HepG2 (cell line): ENCODE measurements at regions not wholly inside any gene's neighbourhood (a gene's known extent, or its start where the extent isn't known, plus 50 kb on each side); places are given as distances from the start of the nearest gene placed in this dataset.

Source experiments
- IRX3 ChIP-seq: sonication (generic); formaldehyde crosslinking; IDR thresholded peaks from 2 replicates; pipeline ENCODE4 v1.8.1; 2023; ENCODE audit warnings: mild to moderate bottlenecking, low read depth, missing genetic modification reagents, borderline replicate concordance
- MTA1 ChIP-seq: sonication (generic); formaldehyde crosslinking; IDR thresholded peaks from 2 replicates; pipeline ENCODE4 v1.4.0; 2020; ENCODE audit warnings: missing genetic modification reagents, mild to moderate bottlenecking, borderline replicate concordance
- MTF1 ChIP-seq: sonication (generic); formaldehyde crosslinking; IDR thresholded peaks from 2 replicates; pipeline ENCODE4 v1.5.0; 2020; ENCODE audit warnings: missing genetic modification reagents
- NONO ChIP-seq, 2 experiments: fragments of 450-650 bp in 1 of 2; sonication (generic) in 1 of 2; formaldehyde crosslinking in 1 of 2; IDR thresholded peaks in 1 of 2; conservative IDR thresholded peaks in 1 of 2; 2 replicates each; pipeline versions ENCODE4 v1.6.1 to v1.8.0; 2017 to 2022; ENCODE audit warnings: mild to moderate bottlenecking in 1 of 2, missing genetic modification reagents in 1 of 2, moderate library complexity in 1 of 2
- RCOR2 ChIP-seq: IDR thresholded peaks from 2 replicates; pipeline ENCODE4 v1.6.1; 2016; ENCODE audit warnings: missing biosample characterization, missing genetic modification reagents
- SNRNP70 ChIP-seq: fragments of 200-400 bp; formaldehyde crosslinking; IDR thresholded peaks from 2 replicates; pipeline ENCODE4 v1.6.1; 2017; ENCODE audit warnings: mild to moderate bottlenecking, low read depth, low read length, moderate library complexity
- TGIF2 ChIP-seq: IDR thresholded peaks from 2 replicates; pipeline ENCODE4 v1.6.1; 2016; ENCODE audit warnings: control low read depth, missing compliant biosample characterization
- TRIM24 ChIP-seq: sonication (generic); formaldehyde crosslinking; IDR thresholded peaks from 2 replicates; pipeline ENCODE4 v1.8.0; 2022; ENCODE audit warnings: mild to moderate bottlenecking, missing genetic modification reagents
- XRCC5 ChIP-seq: fragments of 200-400 bp; formaldehyde crosslinking; optimal IDR thresholded peaks from 2 replicates; pipeline ENCODE3; 2017; ENCODE audit warnings: mild to moderate bottlenecking, low read length
- ZBTB8A ChIP-seq: sonication (generic); formaldehyde crosslinking; IDR thresholded peaks from 2 replicates; pipeline ENCODE4 v1.4.0; 2020; ENCODE audit warnings: mild to moderate bottlenecking, low read depth, missing genetic modification reagents, borderline replicate concordance
- ZNF10 ChIP-seq: sonication (generic); formaldehyde crosslinking; IDR thresholded peaks from 2 replicates; pipeline ENCODE4 v1.4.0; 2020; ENCODE audit warnings: mild to moderate bottlenecking, low read depth, missing genetic modification reagents, borderline replicate concordance
- ZNF24 ChIP-seq: fragments of 450-650 bp; IDR thresholded peaks from 2 replicates; pipeline ENCODE4 v1.6.1; 2017; ENCODE audit warnings: antibody characterized with exemption, mild to moderate bottlenecking
- ZNF34 ChIP-seq: sonication (generic); formaldehyde crosslinking; IDR thresholded peaks from 2 replicates; pipeline ENCODE4 v1.4.0; 2020; ENCODE audit warnings: mild to moderate bottlenecking, missing genetic modification reagents, borderline replicate concordance
- ZNF382 ChIP-seq: sonication (generic); formaldehyde crosslinking; IDR thresholded peaks from 2 replicates; pipeline ENCODE4 v1.5.0; 2020; ENCODE audit warnings: missing genetic modification reagents, mild to moderate bottlenecking, borderline replicate concordance
- ZNF720 ChIP-seq: sonication (generic); formaldehyde crosslinking; IDR thresholded peaks from 2 replicates; pipeline ENCODE4 v1.4.0; 2020; ENCODE audit warnings: missing genetic modification reagents
- TF ChIP-seq, protein P1 (sequence below): sonication (generic); formaldehyde crosslinking; IDR thresholded peaks from 2 replicates; pipeline ENCODE4 v1.4.0; 2020; ENCODE audit warnings: missing genetic modification reagents
- TF ChIP-seq, protein P2 (sequence below): sonication (generic); formaldehyde crosslinking; IDR thresholded peaks from 2 replicates; pipeline ENCODE4 v1.8.1; 2023; ENCODE audit warnings: mild to moderate bottlenecking, moderate library complexity, missing genetic modification reagents
- TF ChIP-seq, protein P3 (sequence below): sonication (generic); formaldehyde crosslinking; IDR thresholded peaks from 2 replicates; pipeline ENCODE4 v1.4.0; 2020; ENCODE audit warnings: missing genetic modification reagents
- TF ChIP-seq, protein P4 (sequence below): sonication (generic); formaldehyde crosslinking; IDR thresholded peaks from 2 replicates; pipeline ENCODE4 v1.8.1; 2023; ENCODE audit warnings: missing genetic modification reagents, inconsistent platforms, borderline replicate concordance
- TF ChIP-seq, protein P5 (sequence below): sonication (generic); formaldehyde crosslinking; IDR thresholded peaks from 2 replicates; pipeline ENCODE4 v1.5.0; 2020; ENCODE audit warnings: mild to moderate bottlenecking, missing genetic modification reagents
- TF ChIP-seq, protein P6 (sequence below): sonication (generic); formaldehyde crosslinking; IDR thresholded peaks from 2 replicates; pipeline ENCODE4 v1.4.0; 2020; ENCODE audit warnings: missing genetic modification reagents

DNA sequence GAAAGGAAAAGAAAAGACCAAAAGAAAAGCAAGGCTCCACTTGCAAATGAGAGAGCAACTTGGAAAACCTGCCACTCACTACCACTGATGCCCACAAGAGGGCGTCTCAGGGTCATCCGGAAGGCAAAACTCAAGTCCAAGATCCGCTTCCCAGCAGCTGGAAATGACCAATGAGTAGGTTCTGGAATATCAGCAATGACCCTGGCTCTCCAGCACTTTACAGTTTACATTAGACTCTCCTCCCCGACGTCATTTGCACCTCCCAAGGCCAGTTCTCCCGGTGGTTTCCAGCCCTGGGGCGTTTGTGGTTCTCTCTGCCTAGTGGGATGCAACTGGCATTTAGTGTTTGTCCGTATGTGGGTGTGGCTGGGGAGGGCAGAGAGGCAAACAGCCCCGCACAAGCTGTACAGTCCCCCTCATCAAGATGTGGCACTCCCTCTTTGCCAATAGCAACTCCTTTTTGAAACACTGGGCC, 193.8 kb upstream of the ZNF618 start (continued):
- no peak for TF ChIP-seq ZNF34
- TF ChIP-seq, protein P1, sequence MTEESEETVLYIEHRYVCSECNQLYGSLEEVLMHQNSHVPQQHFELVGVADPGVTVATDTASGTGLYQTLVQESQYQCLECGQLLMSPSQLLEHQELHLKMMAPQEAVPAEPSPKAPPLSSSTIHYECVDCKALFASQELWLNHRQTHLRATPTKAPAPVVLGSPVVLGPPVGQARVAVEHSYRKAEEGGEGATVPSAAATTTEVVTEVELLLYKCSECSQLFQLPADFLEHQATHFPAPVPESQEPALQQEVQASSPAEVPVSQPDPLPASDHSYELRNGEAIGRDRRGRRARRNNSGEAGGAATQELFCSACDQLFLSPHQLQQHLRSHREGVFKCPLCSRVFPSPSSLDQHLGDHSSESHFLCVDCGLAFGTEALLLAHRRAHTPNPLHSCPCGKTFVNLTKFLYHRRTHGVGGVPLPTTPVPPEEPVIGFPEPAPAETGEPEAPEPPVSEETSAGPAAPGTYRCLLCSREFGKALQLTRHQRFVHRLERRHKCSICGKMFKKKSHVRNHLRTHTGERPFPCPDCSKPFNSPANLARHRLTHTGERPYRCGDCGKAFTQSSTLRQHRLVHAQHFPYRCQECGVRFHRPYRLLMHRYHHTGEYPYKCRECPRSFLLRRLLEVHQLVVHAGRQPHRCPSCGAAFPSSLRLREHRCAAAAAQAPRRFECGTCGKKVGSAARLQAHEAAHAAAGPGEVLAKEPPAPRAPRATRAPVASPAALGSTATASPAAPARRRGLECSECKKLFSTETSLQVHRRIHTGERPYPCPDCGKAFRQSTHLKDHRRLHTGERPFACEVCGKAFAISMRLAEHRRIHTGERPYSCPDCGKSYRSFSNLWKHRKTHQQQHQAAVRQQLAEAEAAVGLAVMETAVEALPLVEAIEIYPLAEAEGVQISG (CRISPR knock-in tag) = 0 out of 2 replicates have a peak, but pooled peaks have one; percentile 27
- TF ChIP-seq SNRNP70 = no peak
- TF ChIP-seq ZNF382 = no peak
- TF ChIP-seq ZNF10 (CRISPR knock-in tag) = no peak
- TF ChIP-seq, protein P2, sequence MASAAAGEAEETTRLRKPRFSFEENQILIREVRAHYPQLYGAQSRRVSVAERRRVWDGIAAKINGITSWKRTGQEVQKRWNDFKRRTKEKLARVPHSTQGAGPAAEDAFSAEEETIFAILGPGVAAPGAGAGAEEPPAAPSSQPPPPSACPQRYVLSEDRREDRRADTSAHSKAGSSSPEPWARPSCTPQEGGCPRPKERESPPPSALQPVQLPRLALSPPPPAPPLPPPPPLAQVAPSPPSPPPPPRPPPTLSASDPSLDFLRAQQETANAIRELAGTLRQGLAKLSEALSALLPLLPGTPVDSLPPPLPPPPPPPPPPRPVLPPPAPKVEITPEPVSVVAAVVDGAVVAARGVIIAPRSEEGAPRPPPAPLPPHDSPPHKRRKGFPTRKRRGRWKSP (CRISPR knock-in tag) = no peak
- TF ChIP-seq RCOR2 (CRISPR knock-in tag) = no peak
- TF ChIP-seq, protein P3, sequence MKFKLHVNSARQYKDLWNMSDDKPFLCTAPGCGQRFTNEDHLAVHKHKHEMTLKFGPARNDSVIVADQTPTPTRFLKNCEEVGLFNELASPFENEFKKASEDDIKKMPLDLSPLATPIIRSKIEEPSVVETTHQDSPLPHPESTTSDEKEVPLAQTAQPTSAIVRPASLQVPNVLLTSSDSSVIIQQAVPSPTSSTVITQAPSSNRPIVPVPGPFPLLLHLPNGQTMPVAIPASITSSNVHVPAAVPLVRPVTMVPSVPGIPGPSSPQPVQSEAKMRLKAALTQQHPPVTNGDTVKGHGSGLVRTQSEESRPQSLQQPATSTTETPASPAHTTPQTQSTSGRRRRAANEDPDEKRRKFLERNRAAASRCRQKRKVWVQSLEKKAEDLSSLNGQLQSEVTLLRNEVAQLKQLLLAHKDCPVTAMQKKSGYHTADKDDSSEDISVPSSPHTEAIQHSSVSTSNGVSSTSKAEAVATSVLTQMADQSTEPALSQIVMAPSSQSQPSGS (CRISPR knock-in tag) = no peak
- no peak for TF ChIP-seq MTF1 (CRISPR knock-in tag)
- TF ChIP-seq, protein P4, sequence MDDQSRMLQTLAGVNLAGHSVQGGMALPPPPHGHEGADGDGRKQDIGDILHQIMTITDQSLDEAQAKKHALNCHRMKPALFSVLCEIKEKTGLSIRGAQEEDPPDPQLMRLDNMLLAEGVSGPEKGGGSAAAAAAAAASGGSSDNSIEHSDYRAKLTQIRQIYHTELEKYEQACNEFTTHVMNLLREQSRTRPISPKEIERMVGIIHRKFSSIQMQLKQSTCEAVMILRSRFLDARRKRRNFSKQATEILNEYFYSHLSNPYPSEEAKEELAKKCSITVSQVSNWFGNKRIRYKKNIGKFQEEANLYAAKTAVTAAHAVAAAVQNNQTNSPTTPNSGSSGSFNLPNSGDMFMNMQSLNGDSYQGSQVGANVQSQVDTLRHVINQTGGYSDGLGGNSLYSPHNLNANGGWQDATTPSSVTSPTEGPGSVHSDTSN (CRISPR knock-in tag) = no peak
- no peak for TF ChIP-seq TRIM24
- no peak for TF ChIP-seq TGIF2 (CRISPR knock-in tag)
- no peak for TF ChIP-seq NONO (IDR thresholded peaks at IDR 0.05)
- TF ChIP-seq NONO (CRISPR knock-in tag; conservative IDR thresholded peaks at IDR 0.05) = no peak
- TF ChIP-seq ZNF24 = no peak
- TF ChIP-seq ZNF720 (CRISPR knock-in tag) = no peak
- no peak for TF ChIP-seq MTA1 (CRISPR knock-in tag)
- peak; percentile 70 for TF ChIP-seq XRCC5
- TF ChIP-seq, protein P5, sequence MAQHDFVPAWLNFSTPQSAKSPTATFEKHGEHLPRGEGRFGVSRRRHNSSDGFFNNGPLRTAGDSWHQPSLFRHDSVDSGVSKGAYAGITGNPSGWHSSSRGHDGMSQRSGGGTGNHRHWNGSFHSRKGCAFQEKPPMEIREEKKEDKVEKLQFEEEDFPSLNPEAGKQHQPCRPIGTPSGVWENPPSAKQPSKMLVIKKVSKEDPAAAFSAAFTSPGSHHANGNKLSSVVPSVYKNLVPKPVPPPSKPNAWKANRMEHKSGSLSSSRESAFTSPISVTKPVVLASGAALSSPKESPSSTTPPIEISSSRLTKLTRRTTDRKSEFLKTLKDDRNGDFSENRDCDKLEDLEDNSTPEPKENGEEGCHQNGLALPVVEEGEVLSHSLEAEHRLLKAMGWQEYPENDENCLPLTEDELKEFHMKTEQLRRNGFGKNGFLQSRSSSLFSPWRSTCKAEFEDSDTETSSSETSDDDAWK (CRISPR knock-in tag) = no peak
- TF ChIP-seq, protein P6, sequence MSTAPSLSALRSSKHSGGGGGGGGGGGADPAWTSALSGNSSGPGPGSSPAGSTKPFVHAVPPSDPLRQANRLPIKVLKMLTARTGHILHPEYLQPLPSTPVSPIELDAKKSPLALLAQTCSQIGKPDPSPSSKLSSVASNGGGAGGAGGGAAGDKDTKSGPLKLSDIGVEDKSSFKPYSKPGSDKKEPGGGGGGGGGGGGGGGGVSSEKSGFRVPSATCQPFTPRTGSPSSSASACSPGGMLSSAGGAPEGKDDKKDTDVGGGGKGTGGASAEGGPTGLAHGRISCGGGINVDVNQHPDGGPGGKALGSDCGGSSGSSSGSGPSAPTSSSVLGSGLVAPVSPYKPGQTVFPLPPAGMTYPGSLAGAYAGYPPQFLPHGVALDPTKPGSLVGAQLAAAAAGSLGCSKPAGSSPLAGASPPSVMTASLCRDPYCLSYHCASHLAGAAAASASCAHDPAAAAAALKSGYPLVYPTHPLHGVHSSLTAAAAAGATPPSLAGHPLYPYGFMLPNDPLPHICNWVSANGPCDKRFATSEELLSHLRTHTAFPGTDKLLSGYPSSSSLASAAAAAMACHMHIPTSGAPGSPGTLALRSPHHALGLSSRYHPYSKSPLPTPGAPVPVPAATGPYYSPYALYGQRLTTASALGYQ (CRISPR knock-in tag) = no peak
- TF ChIP-seq IRX3 (CRISPR knock-in tag) = no peak
- TF ChIP-seq ZBTB8A (CRISPR knock-in tag) = no peak
